LNCAP (cell line): ENCODE measurements at regions not wholly inside any gene's neighbourhood (a gene's known extent, or its start where the extent isn't known, plus 50 kb on each side); places are given as distances from the start of the nearest gene placed in this dataset.
A peak's percentile ranks its signal among the peaks of the same experiment; 100 is the strongest.

Source experiments
- CTCF ChIP-seq: fragments of 450-650 bp; IDR thresholded peaks from 2 replicates; pipeline ENCODE4 v1.5.1; 2017; ENCODE audit warnings: mild to moderate bottlenecking

GRCh38 chr6:169328112-169328801, 74.6 kb upstream of the THBS2 start:
- TF ChIP-seq CTCF: no peak

DNA sequence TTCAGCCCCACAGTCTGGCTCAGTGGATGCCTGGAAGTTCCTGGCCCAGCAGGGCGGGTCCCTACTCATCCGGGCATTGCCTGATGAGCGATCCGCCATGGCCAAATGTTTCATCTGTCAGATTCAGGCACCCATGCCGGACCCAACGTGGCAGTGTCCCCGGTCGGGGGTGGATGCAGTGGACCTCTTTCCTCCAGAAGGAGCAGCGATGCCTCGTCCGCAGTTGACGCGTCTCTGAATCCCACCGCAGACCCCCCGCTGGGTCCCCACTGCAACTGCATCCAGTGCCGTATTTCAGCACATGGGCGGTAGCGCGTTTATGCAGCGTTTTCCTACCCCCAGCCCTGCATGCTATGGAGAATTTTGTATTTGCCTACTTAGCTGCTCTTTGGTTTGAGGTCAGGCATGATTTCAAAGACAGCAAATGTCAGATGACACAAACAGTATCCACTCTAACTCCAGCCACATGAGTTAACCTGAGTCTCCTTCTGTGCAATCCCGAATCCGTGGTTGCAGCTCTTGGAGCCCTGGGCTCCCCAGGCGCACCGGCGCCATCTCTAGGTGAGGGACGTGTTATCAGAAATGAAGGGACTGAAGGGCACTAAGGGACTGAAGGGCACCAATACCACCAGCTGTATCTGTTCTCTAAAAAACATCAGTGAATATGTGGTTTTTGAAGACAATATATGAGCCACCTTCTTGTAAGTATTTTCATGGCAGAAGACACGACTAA, 72.6 kb upstream of the THBS2 start:
- TF ChIP-seq CTCF: peak; percentile 36; the same call in 1 of the 2 replicates

DNA sequence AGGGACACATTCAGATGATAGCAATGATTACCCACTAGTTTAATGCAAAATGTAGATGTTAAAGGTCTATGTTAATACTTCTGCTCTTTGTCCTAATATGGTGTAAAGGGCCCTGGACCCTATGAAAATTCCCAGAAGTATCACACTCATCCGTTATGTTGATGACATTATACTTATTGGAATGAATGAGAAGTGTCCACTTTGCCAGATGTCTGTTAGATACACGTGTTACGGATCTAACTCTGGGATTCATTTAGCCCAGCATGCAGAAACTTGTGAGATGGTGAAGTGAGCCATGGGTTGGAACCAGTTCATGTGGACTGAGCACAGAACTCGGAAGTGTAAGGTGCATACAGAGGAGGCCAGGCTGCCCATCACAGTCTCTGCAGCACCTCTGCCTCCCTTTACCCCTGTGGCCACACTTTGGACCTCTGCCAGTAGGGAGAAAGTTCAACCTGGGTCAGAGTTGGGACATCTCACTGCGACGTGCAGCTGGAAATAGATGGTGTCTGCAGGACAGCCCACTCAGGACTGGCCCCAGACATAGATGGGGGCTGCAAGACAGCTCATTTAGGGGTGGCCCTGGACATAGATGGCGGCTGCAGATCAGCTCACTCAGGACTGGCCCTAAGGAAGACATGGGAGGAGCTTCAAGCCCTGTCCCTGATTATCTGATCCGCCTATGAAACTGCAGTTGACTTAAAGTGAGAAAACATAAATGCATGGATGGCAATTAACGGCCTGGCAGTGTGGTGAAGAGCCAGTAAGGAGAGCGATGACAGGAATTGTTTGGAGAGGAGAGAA, 71.2 kb upstream of the THBS2 start:
- TF ChIP-seq CTCF: no peak

DNA sequence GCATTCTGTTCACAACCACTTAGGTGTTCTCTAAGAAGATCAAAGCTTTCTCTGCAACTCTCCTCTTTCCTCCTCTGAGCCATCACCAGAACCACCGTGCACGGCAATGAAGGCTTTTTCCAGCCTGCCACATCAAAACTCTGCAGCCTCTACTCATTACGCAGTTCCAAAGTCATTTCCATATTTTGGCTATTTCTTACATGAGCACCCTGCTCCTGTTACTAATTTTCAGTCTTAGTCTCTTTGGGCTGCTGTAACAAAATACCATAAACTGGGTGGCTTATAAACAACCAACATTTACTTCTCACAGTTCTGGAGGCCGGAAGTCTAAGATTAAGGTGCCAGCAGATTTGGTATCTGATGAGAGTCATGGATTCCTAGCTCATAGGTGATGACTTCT, 70.4 kb upstream of the THBS2 start:
- no peak for TF ChIP-seq CTCF

- no peak for TF ChIP-seq CTCF
Measured at GRCh38 chr6:169323221-169323620, 69.6 kb upstream of the THBS2 start.

GRCh38 chr6:169321546-169321945, 67.9 kb upstream of the THBS2 start:
- no peak for TF ChIP-seq CTCF

DNA sequence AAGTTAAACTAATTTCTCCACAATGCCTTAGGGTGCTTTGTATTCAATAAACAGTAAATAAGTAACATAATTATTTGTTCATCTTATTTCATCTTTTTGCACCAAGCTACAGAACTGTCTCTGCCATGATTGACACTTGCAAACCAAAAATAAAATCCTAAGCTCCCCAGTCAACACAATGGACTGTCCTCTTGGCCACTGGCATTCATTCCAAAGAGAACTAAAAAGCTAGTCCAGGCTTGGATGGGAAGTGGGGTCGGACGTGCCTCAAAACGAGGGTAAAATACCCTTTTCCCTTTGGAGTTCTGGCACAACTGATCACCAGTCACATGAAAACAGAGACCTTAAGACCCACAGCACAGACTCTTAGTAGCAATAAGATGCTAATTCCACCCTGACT, 66.4 kb upstream of the THBS2 start:
- TF ChIP-seq CTCF: no peak
